Fibroblast of lung (primary cell): ENCODE measurements at regions not wholly inside any gene's neighbourhood (a gene's known extent, or its start where the extent isn't known, plus 50 kb on each side); places are given as distances from the start of the nearest gene placed in this dataset.
"Not testable (repeated sequence)": the region's sequence is repeated elsewhere in the genome, so short reads cannot be mapped to it uniquely, and the experiment has no call there.

ENCODE experiments used
- DNase-seq, 2 donors: peaks; one replicate each; pipeline versions ENCODE4 v3.0.0 to v3.0.0-alpha.2; 2010; ENCODE audit warnings: low read depth in 2 of 2
- H2AFZ ChIP-seq: 2 replicates; pipeline ENCODE4 v1.5.1; 2012; ENCODE audit warnings: low read length, control low read depth, inconsistent platforms
- H3K27ac ChIP-seq: 2 replicates; pipeline ENCODE4 v1.5.1; 2011; ENCODE audit warnings: low read length, control low read depth; ENCODE audit not compliant: insufficient read depth
- H3K27me3 ChIP-seq: 2 replicates; pipeline ENCODE4 v1.5.1; 2011; ENCODE audit warnings: mild to moderate bottlenecking, low read length; ENCODE audit not compliant: control insufficient read depth, insufficient read depth
- H3K36me3 ChIP-seq: 2 replicates; pipeline ENCODE4 v1.5.1; 2011; ENCODE audit warnings: low read length; ENCODE audit not compliant: control insufficient read depth, insufficient read depth
- H3K4me1 ChIP-seq: 2 replicates; pipeline ENCODE4 v1.5.1; 2011; ENCODE audit warnings: low read length; ENCODE audit not compliant: control insufficient read depth, insufficient read depth; ENCODE audit errors: extremely low read depth
- H3K4me2 ChIP-seq: 2 replicates; pipeline ENCODE4 v1.5.1; 2011; ENCODE audit warnings: low read length, control low read depth; ENCODE audit not compliant: insufficient read depth; ENCODE audit errors: extremely low read depth
- H3K4me3 ChIP-seq, 4 experiments: fragments of 200-600 bp in 1 of 4; sonication (generic) in 1 of 4; replicated peaks in 1 of 4; 2 replicates each; pipeline ENCODE4 v1.5.1; 2011 to 2016; ENCODE audit warnings: low read length in 4 of 4, low read depth in 3 of 4, mild to moderate bottlenecking in 3 of 4, control low read depth in 2 of 4, inconsistent platforms in 1 of 4, mixed read lengths in 1 of 4; ENCODE audit not compliant: insufficient read depth in 1 of 4; ENCODE audit errors: control extremely low read depth in 1 of 4
- H3K79me2 ChIP-seq: 2 replicates; pipeline ENCODE4 v1.5.1; 2012; ENCODE audit warnings: mild to moderate bottlenecking, low read length, inconsistent platforms; ENCODE audit not compliant: control insufficient read depth, insufficient read depth
- H3K9ac ChIP-seq: 2 replicates; pipeline ENCODE4 v1.5.1; 2011; ENCODE audit warnings: mild to moderate bottlenecking, low read length, control low read depth; ENCODE audit not compliant: insufficient read depth
- H3K9me3 ChIP-seq: 2 replicates; pipeline ENCODE4 v1.5.1; 2012; ENCODE audit warnings: low read depth, low read length; ENCODE audit not compliant: control insufficient read depth, insufficient read depth
- H4K20me1 ChIP-seq: 2 replicates; pipeline ENCODE4 v1.5.1; 2011; ENCODE audit warnings: low read length; ENCODE audit not compliant: control insufficient read depth, insufficient read depth; ENCODE audit errors: extremely low read depth
- CTCF ChIP-seq, 2 donors: IDR thresholded peaks in 1 of 2; conservative IDR thresholded peaks in 1 of 2; 1 replicate in 1 of 2; 2 replicates in 1 of 2; pipeline ENCODE4 v1.5.1; 2011 to 2012; ENCODE audit warnings: low read length in 2 of 2, control low read depth in 1 of 2, inconsistent platforms in 1 of 2, low read depth in 1 of 2, mild to moderate bottlenecking in 1 of 2
- EZH2 ChIP-seq: IDR thresholded peaks from 2 replicates; pipeline ENCODE4 v1.5.1; 2012; ENCODE audit warnings: low read length, control low read depth, mild to moderate bottlenecking; ENCODE audit errors: missing control alignments

- H4K20me1 ChIP-seq = no peaks in the 10 kb centered on the region
- H3K9ac ChIP-seq = no peak overlapping the region
- no peak overlapping the region for H3K27ac ChIP-seq
- no peak for DNase-seq
- H3K9me3 ChIP-seq = no peaks in the 10 kb centered on the region
- no peak overlapping the region for H3K4me2 ChIP-seq
- no peak overlapping the region for H3K4me3 ChIP-seq
- TF ChIP-seq CTCF (conservative IDR thresholded peaks at IDR 0.05 in 1 of 2, IDR thresholded peaks at IDR 0.05 in 1 of 2; ENCODE audit: low read depth in 1 of 2, low read length in 2 of 2) (no peak), EZH2 (no peak)
- no peaks in the 10 kb centered on the region for H3K79me2 ChIP-seq
- H3K4me1 ChIP-seq = no peaks in the 10 kb centered on the region
- no peak overlapping the region for H2AFZ ChIP-seq
- H3K27me3 ChIP-seq = no peaks in the 10 kb centered on the region
- H3K36me3 ChIP-seq = no peaks in the 10 kb centered on the region
These were observed 152.9 kb upstream of the E2F7 start for GRCh38 chr12:77218278-77218677.

- not testable (repeated sequence) for H4K20me1 ChIP-seq, H3K27ac ChIP-seq, DNase-seq, H3K9ac ChIP-seq, H2AFZ ChIP-seq, H3K27me3 ChIP-seq, H3K9me3 ChIP-seq, H3K4me2 ChIP-seq, H3K4me1 ChIP-seq, H3K4me3 ChIP-seq, H3K36me3 ChIP-seq, H3K79me2 ChIP-seq
These were observed 150.8 kb upstream of the E2F7 start for GRCh38 chr12:77216136-77216535.

- Histone ChIP-seq H3K9ac (no peak overlapping the region), H3K79me2 (no peaks in the 10 kb centered on the region), H3K4me3 (no peak overlapping the region), H3K4me2 (no peak overlapping the region), H3K4me1 (no peaks in the 10 kb centered on the region), H3K36me3 (no peaks in the 10 kb centered on the region), H2AFZ (no peak overlapping the region), H3K27me3 (no peaks in the 10 kb centered on the region), H4K20me1 (no peaks in the 10 kb centered on the region), H3K9me3 (no peaks in the 10 kb centered on the region), H3K27ac (no peak overlapping the region)
- TF ChIP-seq EZH2 (no peak), CTCF (conservative IDR thresholded peaks at IDR 0.05 in 1 of 2, IDR thresholded peaks at IDR 0.05 in 1 of 2; ENCODE audit: low read depth in 1 of 2, low read length in 2 of 2) (no peak)
- DNase-seq = peak; percentile 4 to 86
These were observed 148.8 kb upstream of the E2F7 start for GRCh38 chr12:77214136-77214535.
